GM18498 (cell line): ENCODE measurements at regions not wholly inside any gene's neighbourhood (a gene's known extent, or its start where the extent isn't known, plus 50 kb on each side); places are given as distances from the start of the nearest gene placed in this dataset.
"Not testable (repeated sequence)": the region's sequence is repeated elsewhere in the genome, so short reads cannot be mapped to it uniquely, and the experiment has no call there.

Experiments used
- ATAC-seq: cut with Tn5 transposase; IDR thresholded peaks from one replicate; pipeline ENCODE4 v1.9.1; 2021; ENCODE audit warnings: mild to moderate bottlenecking, moderate library complexity; ENCODE audit not compliant: unreplicated experiment

DNA sequence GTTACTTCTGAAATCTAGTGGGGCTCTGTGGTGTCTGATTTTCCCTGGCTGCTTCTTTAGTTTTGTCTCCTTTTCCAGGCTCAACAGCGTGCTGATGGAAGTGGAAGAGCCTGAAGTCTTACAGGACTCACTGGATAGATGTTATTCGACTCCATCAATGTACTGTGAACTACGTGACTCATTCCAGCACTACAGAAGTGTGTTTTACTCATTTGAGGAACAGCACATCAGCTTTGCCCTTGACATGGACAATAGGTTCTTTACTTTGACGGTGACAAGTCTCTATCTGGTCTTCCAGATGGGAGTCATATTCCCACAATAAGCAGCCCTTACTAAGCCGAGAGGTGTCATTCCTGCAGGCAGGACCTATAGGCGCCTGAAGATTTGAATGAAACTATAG lies 51.1 kb downstream of the NBPF8 start:
- not testable (repeated sequence) for ATAC-seq

DNA sequence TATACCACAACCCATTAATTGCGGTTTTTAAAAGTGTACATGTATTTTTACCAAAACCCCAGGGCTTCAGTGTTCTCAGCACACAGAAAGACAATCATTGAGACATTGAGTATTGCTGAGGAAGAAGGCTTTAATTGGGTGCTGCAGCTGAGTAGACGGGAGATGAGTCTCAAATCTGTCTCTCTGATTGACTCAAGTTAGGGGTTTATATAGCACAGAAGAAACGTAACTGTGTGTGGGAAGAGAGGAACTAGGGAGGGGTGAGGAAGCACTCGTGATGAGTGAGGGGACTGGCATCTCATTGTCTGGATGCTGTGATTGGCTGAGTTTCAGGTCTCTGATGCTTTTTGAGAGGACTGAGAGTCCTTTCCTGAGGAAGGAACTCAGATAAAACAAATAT lies 62.8 kb downstream of the NBPF8 start:
- not testable (repeated sequence) for ATAC-seq

DNA sequence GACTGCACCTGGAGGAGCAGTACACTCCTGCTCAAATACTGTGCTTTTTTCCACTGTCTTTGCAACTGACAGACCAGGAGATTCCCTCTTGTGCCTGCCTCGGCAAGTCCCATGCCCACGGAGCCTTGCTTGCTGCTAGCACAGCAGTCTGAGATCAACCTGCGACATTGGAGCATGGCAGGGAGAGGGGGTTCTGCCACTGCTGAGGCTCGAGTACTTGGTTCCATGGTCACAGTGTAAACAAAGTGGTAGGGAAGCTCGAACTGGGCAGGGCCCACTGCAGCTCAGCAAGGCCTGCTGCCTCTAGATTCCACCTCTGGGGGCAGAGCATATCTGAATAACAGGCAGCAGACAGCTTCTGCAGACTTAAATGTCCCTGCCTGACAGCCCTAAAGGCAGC lies 63.6 kb downstream of the NBPF8 start:
- not testable (repeated sequence) for ATAC-seq

DNA sequence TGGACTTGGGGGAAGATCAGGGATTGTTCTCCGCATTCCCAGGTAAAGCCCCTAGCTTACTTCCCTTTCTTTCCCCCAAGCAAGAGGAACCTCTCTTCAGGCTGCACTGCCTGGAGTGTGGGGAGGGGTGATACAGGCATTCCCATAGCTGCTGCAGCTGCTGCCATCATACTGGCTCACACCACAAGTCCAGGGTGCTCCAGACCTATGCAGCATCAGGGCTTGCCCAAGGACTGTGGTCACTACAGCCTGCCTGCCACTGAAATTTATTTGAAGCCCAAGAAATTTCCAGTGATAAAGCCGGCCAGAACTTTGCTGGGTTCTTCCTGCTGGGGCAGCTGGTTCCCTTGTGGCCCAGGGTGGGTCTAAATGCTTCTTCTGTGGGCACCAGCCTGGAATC lies 72.7 kb downstream of the NBPF8 start:
- not testable (repeated sequence) for ATAC-seq

DNA sequence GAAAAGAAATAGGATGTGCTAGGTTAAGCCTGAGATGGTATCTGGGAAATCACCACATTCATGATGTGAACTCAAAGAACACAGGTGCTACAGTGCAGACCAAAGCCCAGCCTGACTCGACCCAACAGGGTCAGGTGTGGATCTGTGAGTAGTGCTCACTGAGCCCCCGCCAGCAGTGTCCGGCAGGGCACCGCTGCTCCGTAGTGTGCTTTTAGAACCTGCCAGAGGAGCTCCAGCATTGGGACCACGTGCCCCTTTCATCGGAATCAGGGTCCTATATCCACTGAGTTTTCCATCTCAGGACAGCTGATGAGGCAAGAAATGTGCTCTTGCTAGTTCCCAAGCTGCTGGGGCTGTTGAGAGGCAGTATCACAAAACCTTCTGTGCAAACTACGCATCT lies 74.4 kb downstream of the NBPF8 start:
- ATAC-seq: not testable (repeated sequence)

DNA sequence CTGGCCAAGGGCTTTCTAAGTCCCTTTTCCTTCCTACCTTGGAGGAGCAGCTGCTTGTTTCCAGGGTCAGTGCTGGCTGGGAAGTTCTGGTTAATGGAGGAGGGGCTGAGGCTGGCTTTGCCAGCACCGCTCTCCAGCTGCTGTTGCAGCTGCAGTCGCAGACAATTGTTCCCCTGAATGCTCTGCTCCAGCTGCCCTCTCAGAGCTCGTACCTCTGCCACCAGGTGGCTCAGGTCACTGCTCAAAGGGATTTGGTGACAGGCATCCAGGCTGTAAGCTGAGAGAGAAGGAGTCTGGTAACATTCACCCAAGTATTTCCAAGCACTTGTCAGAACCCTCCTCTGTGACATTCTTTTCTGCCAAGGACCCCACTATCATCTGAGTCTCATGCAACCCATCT lies 82.3 kb downstream of the NBPF8 start:
- ATAC-seq: not testable (repeated sequence)

DNA sequence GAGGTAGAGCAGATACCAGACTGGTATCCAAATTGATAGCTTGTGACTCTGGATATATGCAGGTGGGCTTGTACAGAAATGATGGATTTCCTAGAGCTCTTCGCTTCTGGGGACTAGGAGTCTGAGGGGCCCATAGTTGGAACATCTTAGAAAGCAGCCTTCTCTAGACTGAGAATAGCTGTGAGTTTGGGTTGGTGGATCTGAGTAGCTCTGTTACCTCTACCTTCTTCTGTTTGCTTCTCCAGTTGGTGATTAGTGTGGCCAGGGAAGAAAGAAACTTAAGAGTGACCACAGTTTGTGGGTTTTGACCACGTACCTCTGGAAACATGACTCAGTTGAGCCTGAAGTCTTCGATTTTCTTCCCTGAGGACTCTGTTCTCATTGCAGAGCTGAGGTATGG lies 88.4 kb downstream of the NBPF8 start:
- ATAC-seq: not testable (repeated sequence)

DNA sequence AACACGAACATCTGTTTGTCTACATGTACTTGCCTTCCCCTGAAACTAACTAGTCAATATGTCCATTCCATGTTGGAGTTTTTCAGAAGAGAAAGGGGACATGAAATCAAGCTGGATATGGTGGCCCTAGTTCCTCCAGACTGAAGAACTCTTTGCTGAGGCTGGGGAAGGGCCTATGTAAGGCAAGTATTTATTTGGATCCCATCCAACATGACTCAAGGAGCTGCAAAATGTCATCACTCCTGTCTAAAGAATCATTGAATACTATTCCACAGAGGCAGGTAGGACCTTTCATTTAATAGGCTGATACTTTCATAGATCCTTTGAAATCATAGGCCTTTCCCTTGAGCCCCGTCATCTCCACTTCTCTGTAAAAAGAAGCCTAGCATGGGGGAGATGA lies 91.5 kb downstream of the NBPF8 start:
- not testable (repeated sequence) for ATAC-seq

DNA sequence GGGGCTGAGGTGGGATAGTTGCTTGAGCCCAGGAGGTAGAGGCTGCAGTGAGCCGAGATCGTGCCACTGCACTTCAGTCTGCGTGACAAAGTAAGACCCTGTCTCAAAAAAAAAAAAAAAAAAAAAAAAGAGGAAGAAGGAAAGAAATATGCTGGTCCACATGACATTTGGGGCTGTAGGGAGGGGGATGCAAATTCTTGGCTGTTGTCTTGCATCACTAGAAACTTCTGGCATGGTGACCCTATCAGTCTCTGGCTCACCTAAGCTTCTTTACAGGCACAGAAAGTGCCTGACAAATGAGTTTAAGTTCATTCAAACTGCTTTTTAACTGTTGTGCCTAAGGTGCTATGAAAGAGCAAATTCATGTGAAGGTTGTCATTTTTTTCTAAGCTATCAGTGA lies 93.5 kb downstream of the NBPF8 start:
- ATAC-seq: not testable (repeated sequence)

DNA sequence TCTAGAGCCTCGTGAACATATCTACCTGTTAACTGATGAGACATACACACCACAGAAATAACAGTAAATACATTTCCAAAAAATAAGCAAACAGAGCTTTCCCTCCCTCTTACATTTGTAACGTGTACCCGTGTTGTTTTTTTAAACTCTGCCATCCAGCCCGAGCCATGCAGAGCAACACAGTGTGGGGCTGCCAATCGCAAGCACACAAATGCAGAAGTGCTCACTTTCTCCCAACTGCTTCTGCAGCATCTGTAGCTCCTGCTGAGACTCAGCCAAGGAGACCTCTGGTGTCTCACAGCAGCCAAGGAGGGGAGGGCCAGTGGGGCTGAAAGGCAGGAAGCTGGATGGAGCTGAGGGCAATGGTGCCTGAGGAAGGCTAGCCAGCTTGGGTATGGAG lies 94.4 kb downstream of the NBPF8 start:
- not testable (repeated sequence) for ATAC-seq

DNA sequence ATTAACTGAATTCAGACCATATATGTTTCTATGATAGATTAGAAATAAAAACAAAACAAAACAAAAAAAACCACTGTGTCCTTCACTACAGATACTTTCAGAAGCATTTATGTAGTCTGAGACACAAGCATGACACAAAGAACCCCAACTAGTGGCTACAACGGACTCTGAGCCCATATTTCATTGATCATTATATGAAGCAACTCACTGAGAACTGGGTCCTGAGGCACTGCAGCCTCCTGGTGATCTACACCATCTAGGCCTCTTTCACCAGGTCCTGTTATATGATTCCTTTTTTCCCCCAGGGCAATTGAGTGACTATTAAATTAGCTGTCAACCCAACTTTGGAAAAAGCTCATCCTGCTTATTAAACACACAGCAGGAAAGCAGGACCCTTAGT lies 98.3 kb downstream of the NBPF8 start:
- ATAC-seq: not testable (repeated sequence)

DNA sequence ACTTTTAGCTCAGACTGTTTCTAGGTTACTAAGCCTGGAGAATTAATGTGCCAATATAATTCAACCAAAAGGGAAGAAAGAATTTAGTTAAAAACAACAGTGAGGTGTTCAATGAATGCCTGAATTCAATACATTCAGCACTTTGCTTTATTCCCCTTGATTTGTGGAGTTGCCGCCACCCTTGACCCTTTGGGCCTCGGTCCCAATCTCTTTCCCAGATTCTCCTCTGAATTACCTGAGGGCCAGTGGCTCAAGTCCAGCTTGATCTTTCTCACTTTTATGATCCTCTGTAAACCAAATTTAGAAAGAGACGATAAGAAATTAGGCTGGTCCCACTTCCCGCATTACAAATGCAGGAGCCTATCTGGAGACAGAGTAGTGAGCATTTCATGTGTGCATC lies 98.7 kb downstream of the NBPF8 start:
- not testable (repeated sequence) for ATAC-seq

DNA sequence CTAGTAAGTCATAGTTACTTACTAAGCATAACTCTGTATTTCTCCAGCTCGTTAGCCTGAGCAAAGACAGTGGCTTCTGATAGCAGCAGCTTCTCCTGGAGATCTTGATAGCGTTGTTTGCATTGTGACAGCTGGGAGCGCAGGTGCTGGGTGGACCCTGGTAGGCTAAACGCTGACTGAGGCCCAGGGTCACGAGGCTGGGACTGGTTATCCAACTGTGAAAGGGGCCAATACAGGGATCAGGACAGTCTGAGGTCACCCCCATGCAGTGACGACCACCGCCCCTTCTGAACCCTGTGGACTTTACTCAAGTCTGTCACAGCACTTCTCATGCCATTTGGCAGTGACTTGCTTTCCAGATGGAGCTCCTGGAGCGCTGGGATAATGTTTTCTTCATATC lies 104.4 kb downstream of the NBPF8 start:
- not testable (repeated sequence) for ATAC-seq

DNA sequence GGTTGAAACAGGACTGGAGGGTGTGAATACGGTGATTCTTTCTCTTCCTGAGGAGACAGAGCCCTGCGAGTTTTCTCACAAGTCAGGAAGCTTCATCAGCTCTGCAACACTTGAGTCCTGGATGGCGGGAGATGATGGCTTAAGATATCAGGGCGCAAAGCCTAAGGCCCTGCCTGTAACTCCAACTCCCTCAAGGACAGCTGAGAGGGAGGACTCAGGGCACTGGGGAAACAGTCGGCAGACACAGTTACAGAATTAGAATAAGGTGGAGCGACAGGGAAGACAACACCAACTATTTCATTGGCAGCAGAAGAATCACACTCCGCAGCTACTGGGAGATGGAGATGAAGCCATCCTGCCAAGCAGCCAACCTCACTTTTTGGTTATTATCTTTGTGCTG lies 109.6 kb downstream of the NBPF8 start:
- not testable (repeated sequence) for ATAC-seq

DNA sequence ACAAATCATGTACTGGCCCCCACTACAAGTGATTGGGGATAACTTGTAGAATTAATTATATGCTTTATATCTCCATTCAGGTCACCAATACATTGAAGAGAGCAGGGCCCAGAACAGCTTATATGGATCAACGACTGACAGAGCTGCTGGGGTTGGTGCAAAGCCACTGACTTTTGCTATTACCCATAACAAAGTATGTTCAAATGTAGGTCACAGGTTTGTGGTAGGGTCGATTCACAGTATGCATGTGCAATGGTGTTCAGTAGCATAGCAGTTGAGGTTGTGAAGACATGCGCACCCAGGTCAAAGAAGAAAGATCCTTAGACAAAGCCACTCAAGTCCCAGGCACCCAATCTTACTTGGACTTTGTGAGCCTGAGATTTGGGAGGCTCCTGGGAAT lies 110.6 kb downstream of the NBPF8 start:
- not testable (repeated sequence) for ATAC-seq

DNA sequence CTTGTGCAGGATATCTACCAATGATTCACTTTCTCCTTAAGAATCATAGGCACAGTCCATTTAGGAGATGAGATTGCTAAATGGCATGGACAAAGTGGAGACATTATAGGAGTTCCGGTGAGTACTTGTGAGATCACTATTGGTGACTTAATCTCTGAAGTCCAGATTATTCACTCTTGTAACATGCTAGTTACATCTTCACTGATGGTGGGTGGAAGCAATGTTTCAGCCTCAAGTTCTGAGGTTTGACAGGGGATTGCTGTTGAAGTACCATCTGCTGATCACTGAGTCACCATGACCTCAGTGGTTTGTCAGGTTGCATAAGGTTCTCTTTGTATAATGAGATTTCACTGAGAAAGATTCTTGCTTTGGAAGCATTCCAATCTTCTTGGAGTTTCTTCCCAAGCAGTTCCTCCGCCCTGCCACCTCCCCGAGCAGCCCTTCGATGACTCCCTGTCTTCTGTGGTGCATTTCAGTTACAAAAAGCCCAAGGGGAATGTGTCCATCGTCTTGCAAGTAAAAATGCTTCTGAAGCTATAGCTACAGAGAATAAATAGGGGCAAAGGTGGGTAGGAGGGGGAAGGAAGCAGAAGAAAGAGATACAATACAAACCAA lies 114.7 kb downstream of the NBPF8 start:
- ATAC-seq: not testable (repeated sequence)

DNA sequence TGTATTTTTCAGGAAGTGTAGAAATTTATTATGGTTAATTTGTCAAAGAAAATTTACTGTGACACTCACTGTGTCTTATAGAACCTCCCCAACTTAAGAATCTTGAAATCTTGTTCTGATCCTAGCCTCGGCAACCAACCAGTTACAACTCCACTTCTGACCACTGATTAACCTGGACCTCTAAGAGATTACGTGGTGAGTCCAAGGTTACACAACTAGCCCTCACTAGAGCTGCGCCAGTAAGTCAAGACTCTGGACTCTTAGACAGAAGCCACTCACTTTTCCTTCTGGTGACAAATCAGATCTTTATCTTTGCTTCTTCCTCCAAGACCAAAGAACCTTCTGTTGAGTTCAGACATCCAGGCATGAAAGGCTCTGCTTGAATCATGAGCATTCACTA lies 116.6 kb downstream of the NBPF8 start:
- ATAC-seq: not testable (repeated sequence)

DNA sequence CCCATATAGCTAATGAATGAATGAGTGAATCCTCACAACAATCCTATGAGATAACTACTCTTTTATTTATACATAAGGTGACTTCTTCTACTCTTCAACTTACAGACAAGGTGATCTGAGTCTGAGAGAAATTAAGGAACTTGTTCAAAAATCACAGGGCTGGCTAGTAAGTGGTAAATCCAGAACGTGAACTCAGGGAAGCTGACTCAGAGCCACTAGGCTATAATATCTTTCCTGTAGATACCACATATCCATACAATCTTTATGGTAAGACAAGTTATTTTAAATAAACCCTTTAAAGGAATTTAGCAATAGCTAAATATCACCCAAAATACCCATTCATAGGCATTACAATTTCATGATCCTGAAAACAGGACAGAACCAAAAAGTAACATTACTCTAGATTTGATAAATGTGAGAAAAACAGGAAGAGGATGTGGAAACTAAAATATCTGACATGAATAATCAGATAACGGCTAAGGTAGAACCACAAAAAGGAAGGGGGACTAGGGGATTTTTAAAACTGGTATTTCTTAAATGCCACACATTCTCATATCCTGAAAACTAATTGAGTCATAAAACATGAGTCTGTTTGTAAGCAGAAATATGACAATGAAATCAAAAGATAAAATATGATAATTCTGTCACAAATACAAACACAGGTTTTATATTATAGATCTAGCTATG lies 119.7 kb downstream of the NBPF8 start:
- ATAC-seq: peak; percentile 79

DNA sequence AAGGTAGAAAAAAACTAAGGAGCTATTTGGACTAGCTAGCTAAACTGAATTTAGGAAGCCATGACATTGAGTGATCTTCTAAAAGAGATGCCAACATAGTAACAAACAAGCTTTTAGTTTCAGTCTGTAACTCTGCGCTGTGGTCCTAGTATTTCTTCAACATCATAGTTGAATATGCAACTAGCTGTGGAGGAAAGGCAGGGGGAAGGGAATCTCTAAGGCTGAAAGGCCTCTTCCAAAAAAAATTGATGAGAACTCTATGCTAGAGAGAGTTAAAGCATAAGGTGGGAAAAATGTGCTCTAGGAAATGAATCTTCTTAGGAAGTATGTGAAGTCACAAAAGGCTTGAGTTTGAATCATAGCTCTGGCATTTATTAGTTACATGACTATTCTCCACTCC lies 120.2 kb downstream of the NBPF8 start:
- ATAC-seq: peak; percentile 76

DNA sequence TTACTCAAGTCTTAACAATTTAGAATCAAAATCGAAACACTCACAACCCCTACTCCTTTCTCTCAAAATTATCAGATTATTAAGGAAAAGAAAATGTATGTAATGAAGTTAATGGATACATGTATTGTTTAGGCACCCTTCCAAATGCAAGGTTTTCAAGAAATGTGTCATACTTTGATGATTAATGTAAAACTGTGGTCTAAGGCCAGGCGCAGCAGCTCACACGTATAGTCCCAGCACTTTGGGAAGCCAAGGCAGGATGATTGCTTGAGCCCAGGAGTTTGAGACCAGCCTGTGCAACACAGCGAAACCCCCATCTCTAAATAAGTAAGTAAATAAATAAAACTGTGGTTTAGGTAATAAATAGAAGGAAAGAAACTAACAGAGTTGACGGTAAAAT lies 126.6 kb downstream of the NBPF8 start:
- ATAC-seq: not testable (repeated sequence)

DNA sequence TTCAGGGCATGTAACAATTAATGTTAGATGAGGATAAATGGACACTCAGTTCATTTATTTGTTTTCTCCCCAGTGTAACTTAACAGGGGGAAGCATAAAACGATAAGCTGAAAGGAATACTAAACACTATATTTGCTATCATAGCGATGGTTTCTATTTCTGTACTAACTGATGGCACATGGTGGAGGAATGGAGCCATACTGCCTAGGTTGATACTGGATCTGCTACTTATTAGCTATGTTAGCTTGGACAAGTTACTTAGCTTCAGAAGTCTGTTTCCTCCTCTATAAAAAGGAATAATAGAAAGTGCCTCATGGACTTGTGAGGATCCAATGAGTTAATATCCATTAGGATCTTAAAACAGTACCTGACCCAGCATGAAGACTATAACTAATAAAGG lies 127.5 kb downstream of the NBPF8 start:
- ATAC-seq: not testable (repeated sequence)

DNA sequence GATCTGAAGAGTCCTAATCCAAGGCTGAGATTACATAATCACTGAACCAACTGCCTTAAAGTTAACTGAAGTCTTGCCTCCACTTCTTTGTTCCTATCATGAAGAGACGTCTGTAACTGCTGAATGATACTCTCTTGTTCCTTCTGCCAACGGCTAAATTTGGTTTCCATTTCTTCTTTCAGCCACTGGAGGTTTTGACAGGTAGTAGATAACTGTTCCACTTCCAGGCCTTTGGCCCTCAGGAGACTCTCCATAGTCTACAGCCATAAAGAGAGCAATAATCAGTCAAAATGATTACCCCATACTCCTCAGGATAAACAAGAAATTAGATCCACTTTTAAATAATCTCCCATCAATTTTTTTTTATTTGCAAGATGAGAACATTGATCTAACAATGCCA lies 128.1 kb downstream of the NBPF8 start:
- not testable (repeated sequence) for ATAC-seq

DNA sequence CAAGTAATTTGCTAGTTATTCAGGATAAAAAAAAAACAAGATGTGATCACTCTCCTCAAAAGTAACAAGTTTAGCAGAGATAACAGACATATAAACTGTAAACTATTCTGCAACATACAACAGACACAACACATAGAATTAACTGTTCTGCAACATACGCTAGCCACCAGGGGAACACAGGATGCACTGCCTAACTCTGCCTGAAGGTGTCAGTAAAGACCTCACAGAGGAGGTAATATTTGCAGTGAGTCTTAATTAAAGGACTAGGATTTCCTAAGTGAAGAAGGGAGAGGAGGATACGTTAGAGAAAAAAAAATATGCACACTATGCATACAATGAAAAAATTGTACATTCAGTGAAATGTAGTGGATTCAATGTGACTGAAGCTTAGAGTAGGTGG lies 129.6 kb downstream of the NBPF8 start:
- ATAC-seq: peak; percentile 80
